GM23338 (cell line): ENCODE measurements at regions not wholly inside any gene's neighbourhood (a gene's known extent, or its start where the extent isn't known, plus 50 kb on each side); places are given as distances from the start of the nearest gene placed in this dataset.

ENCODE experiments used
- ATAC-seq: fragments of 200-7000 bp; cut with Tn5 transposase; 3 replicates; pipeline ENCODE4 v1.9.1; 2020
- DNase-seq: peaks from one replicate; pipeline ENCODE4 v3.0.0-alpha.2; 2015; ENCODE audit warnings: low spot score
- H2AFZ ChIP-seq: fragments of 200-600 bp; sonication (generic); 2 replicates; pipeline ENCODE4 v1.8.0; 2016; ENCODE audit warnings: antibody characterized with exemption, mild to moderate bottlenecking, moderate library complexity
- H3F3A ChIP-seq: fragments of 200-600 bp; sonication (generic); replicated peaks from 2 replicates; pipeline ENCODE4 v1.8.0; 2017; ENCODE audit warnings: antibody characterized with exemption, mixed run types, low read depth
- H3K27ac ChIP-seq: fragments of 200-600 bp; sonication (generic); 2 replicates; pipeline ENCODE4 v1.6.1; 2016; ENCODE audit warnings: low read depth
- H3K27me3 ChIP-seq: fragments of 200-600 bp; sonication (generic); 2 replicates; pipeline ENCODE4 v1.8.0; 2016; ENCODE audit warnings: mild to moderate bottlenecking, mixed run types, moderate library complexity; ENCODE audit not compliant: insufficient read depth
- H3K36me3 ChIP-seq: fragments of 200-600 bp; sonication (generic); 2 replicates; pipeline ENCODE4 v1.8.0; 2016; ENCODE audit warnings: mild to moderate bottlenecking; ENCODE audit not compliant: insufficient read depth
- H3K4me1 ChIP-seq: fragments of 200-600 bp; sonication (generic); 2 replicates; pipeline ENCODE4 v1.8.0; 2016; ENCODE audit warnings: mild to moderate bottlenecking, moderate library complexity; ENCODE audit not compliant: insufficient read depth
- H3K4me2 ChIP-seq: fragments of 200-600 bp; sonication (generic); 2 replicates; pipeline ENCODE4 v1.7.1; 2017; ENCODE audit warnings: mixed run types
- H3K4me3 ChIP-seq: fragments of 200-600 bp; sonication (generic); 2 replicates; pipeline ENCODE4 v1.6.1; 2016; ENCODE audit warnings: mixed run types
- H3K79me2 ChIP-seq: fragments of 200-600 bp; sonication (generic); replicated peaks from 2 replicates; pipeline ENCODE4 v1.8.0; 2017; ENCODE audit warnings: mild to moderate bottlenecking; ENCODE audit not compliant: insufficient read depth
- H3K9me2 ChIP-seq: fragments of 200-600 bp; sonication (generic); 2 replicates; pipeline ENCODE4 v1.8.0; 2017; ENCODE audit not compliant: insufficient read depth
- H4K20me1 ChIP-seq: fragments of 200-600 bp; sonication (generic); replicated peaks from 2 replicates; pipeline ENCODE4 v1.8.0; 2017; ENCODE audit warnings: mild to moderate bottlenecking; ENCODE audit not compliant: insufficient read depth
- H3K27ac Mint-ChIP-seq: 2 replicates; pipeline ENCODE4 v1.8.0; 2020; ENCODE audit warnings: inconsistent platforms, mild to moderate bottlenecking, moderate library complexity, mixed read lengths
- H3K27me3 Mint-ChIP-seq: 3 replicates; pipeline ENCODE4 v1.8.0; 2022; ENCODE audit warnings: low read depth, mild to moderate bottlenecking, moderate library complexity, mixed read lengths, inconsistent platforms; ENCODE audit not compliant: insufficient read depth, poor library complexity
- H3K36me3 Mint-ChIP-seq: 3 replicates; pipeline ENCODE4 v1.8.0; 2021; ENCODE audit warnings: low read depth, mild to moderate bottlenecking, inconsistent platforms, moderate library complexity, mixed read lengths
- H3K4me1 Mint-ChIP-seq: 3 replicates; pipeline ENCODE4 v1.8.0; 2020; ENCODE audit warnings: mild to moderate bottlenecking, inconsistent platforms, mixed read lengths
- H3K4me3 Mint-ChIP-seq: 3 replicates; pipeline ENCODE4 v1.8.0; 2021; ENCODE audit warnings: moderate library complexity, mild to moderate bottlenecking, inconsistent platforms, mixed read lengths
- H3K9me3 Mint-ChIP-seq: 3 replicates; pipeline ENCODE4 v1.8.0; 2020; ENCODE audit warnings: moderate library complexity, mild to moderate bottlenecking, inconsistent platforms, mixed read lengths
- CREB1 ChIP-seq: fragments of 250-450 bp; sonication (Bioruptor Pico); IDR thresholded peaks from 2 replicates; pipeline ENCODE4 v1.5.0; 2020; ENCODE audit warnings: low read depth, mild to moderate bottlenecking, moderate library complexity
- CTCF ChIP-seq, 2 experiments: fragments of 200-600 bp in 1 of 2; sonication (generic) in 1 of 2; conservative IDR thresholded peaks; 2 replicates each; pipeline versions ENCODE4 v1.5.1 to v1.6.1; 2016 to 2017; ENCODE audit warnings: antibody characterized with exemption in 2 of 2, low read depth in 2 of 2, mild to moderate bottlenecking in 2 of 2, moderate library complexity in 1 of 2
- ETS1 ChIP-seq: IDR thresholded peaks from 2 replicates; pipeline ENCODE4 v1.6.1; 2016; ENCODE audit warnings: antibody characterized with exemption
- EZH2 ChIP-seq: fragments of 200-600 bp; sonication (generic); IDR thresholded peaks from one replicate; pipeline ENCODE4 v1.8.0; 2017; ENCODE audit warnings: antibody characterized with exemption, mild to moderate bottlenecking, low read depth; ENCODE audit not compliant: unreplicated experiment
- POLR2AphosphoS5 ChIP-seq: IDR thresholded peaks from 2 replicates; pipeline ENCODE4 v1.6.1; 2016; ENCODE audit warnings: antibody characterized with exemption, low read depth
- REST ChIP-seq: IDR thresholded peaks from one replicate; pipeline ENCODE4 v1.6.1; 2018; ENCODE audit warnings: antibody characterized with exemption; ENCODE audit not compliant: unreplicated experiment
- STAT1 ChIP-seq: IDR thresholded peaks from one replicate; pipeline ENCODE4 v1.6.1; 2016; ENCODE audit warnings: antibody characterized with exemption; ENCODE audit not compliant: unreplicated experiment
- ZNF114 ChIP-seq: fragments of 250-450 bp; sonication (Bioruptor Pico); IDR thresholded peaks from 2 replicates; pipeline ENCODE4 v1.5.0; 2020; ENCODE audit warnings: mild to moderate bottlenecking, moderate library complexity
- ZNF331 ChIP-seq: fragments of 250-450 bp; sonication (Bioruptor Pico); IDR thresholded peaks from 2 replicates; pipeline ENCODE4 v1.5.0; 2020; ENCODE audit warnings: low read depth, mild to moderate bottlenecking, moderate library complexity
- ZNF462 ChIP-seq: fragments of 250-450 bp; sonication (Bioruptor Pico); IDR thresholded peaks from 2 replicates; pipeline ENCODE4 v1.5.0; 2020; ENCODE audit warnings: mild to moderate bottlenecking, moderate library complexity

GRCh38 chr20:59468831-59469230 lies 135.5 kb upstream of the PHACTR3 start:
- ATAC-seq = no peak
- Mint-ChIP-seq H3K27ac (no peak overlapping the region), H3K9me3 (peaks cover 7% of the 10 kb centered on the region), H3K4me1 (peaks cover 19% of the 10 kb centered on the region), H3K4me3 (no peak overlapping the region), H3K27me3 (peaks cover 17% of the 10 kb centered on the region), H3K36me3 (0 out of 3 replicates have a peak, but pooled peaks cover 4% of the 10 kb centered on the region)
- no peaks in the 10 kb centered on the region for H3K36me3 ChIP-seq
- H2AFZ ChIP-seq = peak overlapping the region; percentile 99; the same call in 1 of the 2 replicates
- no peak overlapping the region for H3K4me3 ChIP-seq
- no peaks in the 10 kb centered on the region for H4K20me1 ChIP-seq
- H3K4me2 ChIP-seq = peak overlapping the region; percentile 67; the same call in 1 of the 2 replicates
- TF ChIP-seq EZH2 (no peak), STAT1 (no peak), ZNF462 (CRISPR knock-in tag) (no peak), CREB1 (CRISPR knock-in tag) (no peak), ZNF331 (CRISPR knock-in tag) (no peak), POLR2AphosphoS5 (no peak), ZNF114 (no peak), CTCF (conservative IDR thresholded peaks at IDR 0.05; ENCODE audit: low read depth in 2 of 2) (no peak), ETS1 (no peak), REST (no peak)
- H3K4me1 ChIP-seq = 0 out of 2 replicates have a peak, but pooled peaks cover 7% of the 10 kb centered on the region
- no peak for DNase-seq
- no peak overlapping the region for H3K27ac ChIP-seq
- H3K27me3 ChIP-seq = no peaks in the 10 kb centered on the region
- H3F3A ChIP-seq = no peaks in the 10 kb centered on the region
- H3K79me2 ChIP-seq = no peaks in the 10 kb centered on the region
- H3K9me2 ChIP-seq = peaks cover 4% of the 10 kb centered on the region; the same call in 1 of the 2 replicates
